ENCODE measurements at regions not wholly inside any gene's neighbourhood (a gene's known extent, or its start where the extent isn't known, plus 50 kb on each side); places are given as distances from the start of the nearest gene placed in this dataset.

- no peak overlapping the region for H3K4me3 ChIP-seq (ENCODE audit: control insufficient read depth, low read depth, low read length)
- no peak for DNase-seq (ENCODE audit: low read depth)
- TF ChIP-seq, protein P1, sequence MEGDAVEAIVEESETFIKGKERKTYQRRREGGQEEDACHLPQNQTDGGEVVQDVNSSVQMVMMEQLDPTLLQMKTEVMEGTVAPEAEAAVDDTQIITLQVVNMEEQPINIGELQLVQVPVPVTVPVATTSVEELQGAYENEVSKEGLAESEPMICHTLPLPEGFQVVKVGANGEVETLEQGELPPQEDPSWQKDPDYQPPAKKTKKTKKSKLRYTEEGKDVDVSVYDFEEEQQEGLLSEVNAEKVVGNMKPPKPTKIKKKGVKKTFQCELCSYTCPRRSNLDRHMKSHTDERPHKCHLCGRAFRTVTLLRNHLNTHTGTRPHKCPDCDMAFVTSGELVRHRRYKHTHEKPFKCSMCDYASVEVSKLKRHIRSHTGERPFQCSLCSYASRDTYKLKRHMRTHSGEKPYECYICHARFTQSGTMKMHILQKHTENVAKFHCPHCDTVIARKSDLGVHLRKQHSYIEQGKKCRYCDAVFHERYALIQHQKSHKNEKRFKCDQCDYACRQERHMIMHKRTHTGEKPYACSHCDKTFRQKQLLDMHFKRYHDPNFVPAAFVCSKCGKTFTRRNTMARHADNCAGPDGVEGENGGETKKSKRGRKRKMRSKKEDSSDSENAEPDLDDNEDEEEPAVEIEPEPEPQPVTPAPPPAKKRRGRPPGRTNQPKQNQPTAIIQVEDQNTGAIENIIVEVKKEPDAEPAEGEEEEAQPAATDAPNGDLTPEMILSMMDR (conservative IDR thresholded peaks at IDR 0.05; ENCODE audit: control insufficient read depth, insufficient read depth, low read depth, low read length): no peak
Measured at GRCh38 chr4:137676357-137676998, 144.2 kb upstream of the PCDH18 start.

DNA sequence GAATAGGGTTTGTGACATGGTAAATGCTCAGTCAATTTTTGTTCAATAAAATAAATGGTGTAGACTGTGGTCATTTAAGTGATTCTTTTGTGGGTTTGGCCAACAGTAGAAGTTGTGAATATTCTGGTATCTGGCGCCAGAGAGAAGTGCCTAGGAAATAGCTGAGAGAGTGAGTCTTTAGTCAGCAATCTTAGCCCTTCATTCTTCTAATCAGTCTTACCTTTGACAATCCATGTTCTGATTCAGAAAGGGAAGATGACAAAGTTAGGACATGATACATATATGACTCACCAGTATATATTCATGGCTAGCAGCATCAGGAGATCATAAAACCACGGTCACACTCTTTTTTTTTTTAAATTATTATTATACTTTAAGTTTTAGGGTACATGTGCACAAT, 141.8 kb upstream of the PCDH18 start:
- peak; percentile 83 for DNase-seq (ENCODE audit: low read depth)
- no peak overlapping the region for H3K4me3 ChIP-seq (ENCODE audit: control insufficient read depth, low read depth, low read length)
- TF ChIP-seq, protein P1 (conservative IDR thresholded peaks at IDR 0.05; ENCODE audit: control insufficient read depth, insufficient read depth, low read depth, low read length): no peak

DNA sequence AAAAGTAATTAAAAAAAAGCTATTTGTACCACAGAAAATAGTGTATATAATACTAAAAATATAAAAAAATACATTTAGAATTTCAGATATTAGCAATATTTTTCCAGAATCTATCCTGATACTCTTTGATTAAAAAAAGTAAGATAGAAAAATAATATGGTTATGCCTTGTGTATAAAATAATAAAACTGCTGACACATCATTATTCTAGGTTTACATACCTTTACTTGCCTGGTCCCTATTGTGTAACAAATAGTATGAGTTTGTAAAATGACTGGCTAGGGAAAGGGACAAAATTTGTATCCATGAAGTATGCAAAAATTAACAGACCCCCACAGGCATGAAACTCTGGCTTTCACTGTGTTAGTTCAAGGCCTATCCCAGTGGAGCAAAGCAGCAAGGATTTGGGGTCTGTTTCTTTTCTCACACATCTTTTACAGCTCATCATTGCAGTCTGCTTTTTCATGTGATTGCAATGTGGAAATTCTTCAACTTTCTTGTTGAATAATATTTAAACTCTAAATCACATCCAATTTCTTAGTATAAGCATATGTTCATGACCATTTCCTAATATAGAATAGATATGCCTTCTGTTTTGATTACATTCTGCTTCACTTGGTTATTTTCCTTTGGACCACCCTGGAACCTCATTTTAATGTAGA, 136.7 kb upstream of the PCDH18 start:
- TF ChIP-seq, protein P1 (conservative IDR thresholded peaks at IDR 0.05; ENCODE audit: control insufficient read depth, insufficient read depth, low read depth, low read length): no peak
- H3K4me3 ChIP-seq (ENCODE audit: control insufficient read depth, low read depth, low read length): no peak overlapping the region
- no peak for DNase-seq (ENCODE audit: low read depth)

GRCh38 chr4:137664416-137664815, 132.1 kb upstream of the PCDH18 start:
- TF ChIP-seq, protein P1 (conservative IDR thresholded peaks at IDR 0.05; ENCODE audit: control insufficient read depth, insufficient read depth, low read depth, low read length): no peak
- H3K4me3 ChIP-seq (ENCODE audit: control insufficient read depth, low read depth, low read length): no peak overlapping the region
- DNase-seq (ENCODE audit: low read depth): peak; percentile 72

DNA sequence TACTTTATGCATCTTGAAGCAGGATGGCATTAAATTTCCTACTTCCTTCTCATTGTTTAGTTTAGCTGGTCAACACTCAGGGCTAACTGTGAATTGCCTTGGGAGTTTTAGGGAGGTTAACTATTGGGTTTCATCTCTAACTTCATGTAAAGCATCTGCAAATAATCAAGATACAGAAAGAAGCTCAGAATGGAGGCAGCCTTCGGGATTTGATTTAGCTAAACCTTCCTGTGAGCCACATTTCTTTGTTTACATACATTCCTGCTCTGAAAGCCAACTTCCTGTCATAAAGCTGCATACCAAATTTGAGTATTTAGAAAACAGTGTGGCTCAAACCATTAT, 131.7 kb upstream of the PCDH18 start:
- no peak overlapping the region for H3K4me3 ChIP-seq (ENCODE audit: control insufficient read depth, low read depth, low read length)
- DNase-seq (ENCODE audit: low read depth): peak; percentile 81
- TF ChIP-seq, protein P1 (conservative IDR thresholded peaks at IDR 0.05; ENCODE audit: control insufficient read depth, insufficient read depth, low read depth, low read length): no peak

- DNase-seq (ENCODE audit: low read depth): no peak
- H3K4me3 ChIP-seq (ENCODE audit: control insufficient read depth, low read depth, low read length): no peak overlapping the region
- TF ChIP-seq, protein P1 (conservative IDR thresholded peaks at IDR 0.05; ENCODE audit: control insufficient read depth, insufficient read depth, low read depth, low read length): no peak
Measured at GRCh38 chr4:137663251-137664045, 131.2 kb upstream of the PCDH18 start.

All from fibroblast of mammary gland (primary cell).